T-cell (primary cell): ENCODE measurements at regions not wholly inside any gene's neighbourhood (a gene's known extent, or its start where the extent isn't known, plus 50 kb on each side); places are given as distances from the start of the nearest gene placed in this dataset.

Source experiments
- ATAC-seq, 4 experiments: fragments of 200-7000 bp in 3 of 4; fragments of 150-1000 bp in 1 of 4; cut with Tn5 transposase; replicated peaks in 1 of 4; 1 replicate in 3 of 4; 2 replicates in 1 of 4; pipeline ENCODE4 v1.10.0; 2021; ENCODE audit warnings: moderate library complexity in 3 of 4, mild to moderate bottlenecking in 2 of 4, moderate number of reproducible peaks in 1 of 4
- CTCF ChIA-PET, 2 donors: fragments of 300-600 bp; sonication (Branson Sonifier 250); formaldehyde crosslinking; loops; one replicate each; lab custom pipeline; 2022; ENCODE audit warnings: antibody characterized with exemption in 2 of 2; lab: Charles Lee
- POLR2A ChIA-PET, 2 donors: fragments of 300-600 bp; sonication (Branson Sonifier 250); formaldehyde crosslinking; loops; one replicate each; lab custom pipeline; 2022; ENCODE audit warnings: antibody characterized with exemption in 2 of 2; lab: Charles Lee
- DNase-seq, 35 experiments: peaks; one replicate each; pipeline versions ENCODE4 v3.0.0 to v3.0.0-alpha.2; 2013 to 2023
- H3K27ac ChIP-seq: one replicate; pipeline ENCODE4 v1.5.1; 2013; ENCODE audit warnings: low read length
- H3K27me3 ChIP-seq, 2 experiments: replicated peaks in 1 of 2; 1 replicate in 1 of 2; 2 replicates in 1 of 2; pipeline versions ENCODE4 v1.6.1 to v1.7.0; 2013; ENCODE audit warnings: low read length in 1 of 2, mixed read lengths in 1 of 2; ENCODE audit not compliant: control insufficient read depth in 2 of 2, insufficient read depth in 2 of 2; ENCODE audit errors: extremely low read depth in 1 of 2
- H3K36me3 ChIP-seq, 2 donors: 1 replicate in 1 of 2; 2 replicates in 1 of 2; pipeline versions ENCODE4 v1.6.1 to v1.7.0; 2013; ENCODE audit warnings: low read length in 1 of 2; ENCODE audit not compliant: control insufficient read depth in 2 of 2, insufficient read depth in 1 of 2; ENCODE audit errors: extremely low read depth in 1 of 2
- H3K4me1 ChIP-seq, 2 experiments: 1 replicate in 1 of 2; 2 replicates in 1 of 2; pipeline versions ENCODE4 v1.6.1 to v1.7.0; 2013; ENCODE audit warnings: low read length in 2 of 2, mixed read lengths in 1 of 2; ENCODE audit not compliant: insufficient read depth in 2 of 2, control insufficient read depth in 1 of 2; ENCODE audit errors: extremely low read depth in 1 of 2
- H3K4me3 ChIP-seq, 2 donors: 1 replicate in 1 of 2; 2 replicates in 1 of 2; pipeline versions ENCODE4 v1.5.1 to v1.7.0; 2013; ENCODE audit warnings: mild to moderate bottlenecking in 2 of 2, low read length in 1 of 2, moderate library complexity in 1 of 2; ENCODE audit not compliant: control insufficient read depth in 1 of 2; ENCODE audit errors: extremely low read depth in 1 of 2
- H3K9me3 ChIP-seq: 2 replicates; pipeline ENCODE4 v1.7.0; 2013
- H3K27ac Mint-ChIP-seq, 2 donors: one replicate each; pipeline ENCODE4 v1.8.0; 2020 to 2021; ENCODE audit warnings: mild to moderate bottlenecking in 2 of 2, mixed read lengths in 2 of 2
- H3K27me3 Mint-ChIP-seq, 2 donors: one replicate each; pipeline ENCODE4 v1.8.0; 2021 to 2022; ENCODE audit warnings: mixed read lengths in 2 of 2
- H3K36me3 Mint-ChIP-seq: one replicate; pipeline ENCODE4 v1.8.0; 2021; ENCODE audit warnings: mixed read lengths
- H3K4me1 Mint-ChIP-seq, 3 donors: one replicate each; pipeline ENCODE4 v1.8.0; 2020 to 2022; ENCODE audit warnings: mixed read lengths in 3 of 3, mild to moderate bottlenecking in 1 of 3
- H3K4me3 Mint-ChIP-seq, 3 donors: one replicate each; pipeline ENCODE4 v1.8.0; 2020 to 2022; ENCODE audit warnings: mild to moderate bottlenecking in 3 of 3, mixed read lengths in 3 of 3, moderate library complexity in 3 of 3
- H3K9me3 Mint-ChIP-seq, 3 donors: one replicate each; pipeline ENCODE4 v1.8.0; 2020 to 2022; ENCODE audit warnings: mixed read lengths in 3 of 3
- WGBS: methylation state at CpG from one replicate; pipeline ENCODE4 v1.1.5; 2013; ENCODE audit warnings: missing lambda C conversion rate; ENCODE audit not compliant: insufficient coverage; 5-methylcytosine and 5-hydroxymethylcytosine counted together

DNA sequence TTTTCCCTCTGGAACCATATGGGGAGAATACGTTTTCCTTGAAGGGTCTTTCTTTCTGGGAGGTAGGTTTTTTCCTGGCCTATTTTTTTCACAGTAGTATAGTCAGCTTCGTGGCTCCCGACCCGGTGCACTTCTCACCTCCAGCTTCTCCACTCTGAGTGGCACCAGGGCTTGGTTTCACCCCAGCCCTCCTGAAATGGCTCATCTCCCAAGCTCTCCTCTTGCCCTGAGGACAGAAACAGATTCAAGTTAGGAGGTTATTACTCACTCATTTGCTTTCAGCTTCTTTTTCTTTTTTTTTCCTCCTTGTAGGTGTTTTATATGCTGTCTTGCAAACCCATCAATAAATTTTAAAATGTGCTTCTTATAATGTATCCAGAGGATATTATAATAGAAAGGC, 199.3 kb downstream of the RFC3 start:
- CTCF ChIA-PET: no interaction called here
- WGBS: 80% methylated on average over 2 of the region's 4 CpGs

DNA sequence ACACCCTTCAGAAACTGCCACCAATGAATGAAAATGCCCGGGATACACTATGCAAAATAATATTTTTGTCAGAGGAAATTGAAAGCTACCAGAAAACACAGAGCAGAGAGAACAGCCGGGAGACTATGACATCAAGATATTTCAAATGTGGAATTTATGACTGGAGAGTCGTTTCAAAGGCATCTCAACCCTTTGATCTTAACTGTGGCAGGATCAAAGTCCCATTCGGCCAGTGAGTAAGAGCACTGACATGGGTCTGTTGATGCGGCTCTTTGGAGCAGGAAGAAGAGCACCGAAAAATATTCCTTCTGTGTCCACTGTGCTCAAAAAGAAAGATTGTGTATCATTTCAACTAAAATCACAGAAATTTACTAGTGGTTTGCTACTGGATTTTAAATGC, 201.9 kb downstream of the RFC3 start:
- ChIA-PET POLR2A (no interaction called here), CTCF (no interaction called here)
- Histone ChIP-seq H3K36me3 (no peaks in the 10 kb centered on the region), H3K9me3 (no peaks in the 10 kb centered on the region), H3K27me3 (no peaks in the 10 kb centered on the region), H3K4me3 (no peak overlapping the region), H3K27ac (no peak overlapping the region), H3K4me1 (no peaks in the 10 kb centered on the region)
- no peak overlapping the region for H3K4me3 Mint-ChIP-seq
- H3K9me3 Mint-ChIP-seq: peaks cover 4 to 15% (median 14%) of the 10 kb centered on the region in 3 donors
- DNase-seq (no peak), ATAC-seq (no peak)
- no peaks in the 10 kb centered on the region for H3K36me3 Mint-ChIP-seq
- H3K27ac Mint-ChIP-seq: no peak overlapping the region
- H3K27me3 Mint-ChIP-seq: no peaks in the 10 kb centered on the region
- 28% methylated on average over 3 of the region's 6 CpGs for WGBS
- H3K4me1 Mint-ChIP-seq: no peaks in the 10 kb centered on the region

More for the DNA sequence above, 199.3 kb downstream of the RFC3 start:
- Histone ChIP-seq H3K27me3 (no peaks in the 10 kb centered on the region), H3K27ac (no peak overlapping the region), H3K9me3 (no peaks in the 10 kb centered on the region), H3K4me3 (no peak overlapping the region), H3K36me3 (no peaks in the 10 kb centered on the region), H3K4me1 (no peaks in the 10 kb centered on the region)
- POLR2A ChIA-PET: no interaction called here
- Mint-ChIP-seq H3K9me3 (peaks cover 4 to 14% (median 14%) of the 10 kb centered on the region in 3 donors), H3K27me3 (peaks cover 3 to 5% of the 10 kb centered on the region in 2 donors), H3K27ac (no peak overlapping the region), H3K36me3 (no peaks in the 10 kb centered on the region), H3K4me3 (no peak overlapping the region), H3K4me1 (no peaks in the 10 kb centered on the region)
- ATAC-seq: no peak
- DNase-seq: no peak

GRCh38 chr13:34020388-34020787, 202.4 kb downstream of the RFC3 start:
- Histone ChIP-seq H3K36me3 (no peaks in the 10 kb centered on the region), H3K27me3 (no peaks in the 10 kb centered on the region), H3K4me1 (no peaks in the 10 kb centered on the region), H3K9me3 (no peaks in the 10 kb centered on the region), H3K4me3 (no peak overlapping the region), H3K27ac (no peak overlapping the region)
- POLR2A ChIA-PET: no interaction called here
- no peaks in the 10 kb centered on the region for H3K4me1 Mint-ChIP-seq
- ATAC-seq: no peak
- no peak overlapping the region for H3K27ac Mint-ChIP-seq
- H3K4me3 Mint-ChIP-seq: no peak overlapping the region
- H3K27me3 Mint-ChIP-seq: no peaks in the 10 kb centered on the region
- peaks cover 4 to 15% (median 14%) of the 10 kb centered on the region in 3 donors for H3K9me3 Mint-ChIP-seq
- no peak for DNase-seq
- CTCF ChIA-PET: interaction anchor here in 1 of 2 donors (0.7 kb wide), 1 partner anchor 9 kb away, joined by 3 read pairs; no protein-coding TSS in a partner anchor
- no peaks in the 10 kb centered on the region for H3K36me3 Mint-ChIP-seq
- WGBS: 75% methylated on average over 2 of the region's 3 CpGs

DNA sequence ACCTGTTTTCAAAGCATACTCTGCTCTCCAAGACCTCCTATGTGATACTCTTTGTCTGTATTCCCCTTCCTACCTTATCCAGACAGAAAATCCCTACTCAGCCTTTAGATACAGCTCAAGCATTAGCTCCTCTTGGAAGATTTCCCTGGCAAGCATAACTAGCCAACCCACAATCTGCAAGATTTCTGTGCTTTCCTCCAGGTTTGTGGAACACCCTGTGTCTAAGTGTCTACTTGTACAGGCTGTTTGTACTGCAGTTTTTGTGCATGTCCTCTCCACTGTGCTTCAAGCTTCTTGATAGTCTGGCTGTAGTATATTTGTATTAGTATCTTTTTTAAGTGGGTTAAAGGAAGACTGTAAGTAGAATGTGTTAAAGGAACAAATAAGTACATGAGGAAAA, 203.7 kb downstream of the RFC3 start:
- no peaks in the 10 kb centered on the region for H3K9me3 ChIP-seq
- Mint-ChIP-seq H3K4me1 (no peaks in the 10 kb centered on the region), H3K4me3 (no peak overlapping the region), H3K36me3 (no peaks in the 10 kb centered on the region), H3K27me3 (no peaks in the 10 kb centered on the region), H3K9me3 (peaks cover 10 to 21% (median 18%) of the 10 kb centered on the region in 3 donors), H3K27ac (no peak overlapping the region)
- H3K27ac ChIP-seq: no peak overlapping the region
- no peaks in the 10 kb centered on the region for H3K4me1 ChIP-seq
- no peak overlapping the region for H3K4me3 ChIP-seq
- ATAC-seq: no peak
- CTCF ChIA-PET: no interaction called here
- no peaks in the 10 kb centered on the region for H3K27me3 ChIP-seq
- POLR2A ChIA-PET: interaction anchor here in 1 of 2 donors (0.6 kb wide), 1 partner anchor 925 kb away, joined by 3 read pairs; no protein-coding TSS in a partner anchor
- DNase-seq: no peak
- H3K36me3 ChIP-seq: no peaks in the 10 kb centered on the region

GRCh38 chr13:34025746-34026145, 207.8 kb downstream of the RFC3 start:
- Mint-ChIP-seq H3K9me3 (peaks cover 20 to 32% (median 22%) of the 10 kb centered on the region in 3 donors), H3K27me3 (no peaks in the 10 kb centered on the region), H3K4me1 (no peaks in the 10 kb centered on the region), H3K36me3 (no peaks in the 10 kb centered on the region), H3K27ac (no peak overlapping the region), H3K4me3 (no peak overlapping the region)
- no peaks in the 10 kb centered on the region for H3K36me3 ChIP-seq
- no peak overlapping the region for H3K4me3 ChIP-seq
- no peaks in the 10 kb centered on the region for H3K27me3 ChIP-seq
- no peaks in the 10 kb centered on the region for H3K4me1 ChIP-seq
- ChIA-PET CTCF (no interaction called here), POLR2A (no interaction called here)
- no peak for ATAC-seq
- DNase-seq: no peak
- WGBS: 40% methylated on average over 1 of the region's 1 CpG
- H3K27ac ChIP-seq: no peak overlapping the region
- no peaks in the 10 kb centered on the region for H3K9me3 ChIP-seq

GRCh38 chr13:34026308-34026707, 208.4 kb downstream of the RFC3 start:
- ATAC-seq: no peak

More at GRCh38 chr13:34026308-34026707, 208.4 kb downstream of the RFC3 start:
- H3K4me1 ChIP-seq: no peaks in the 10 kb centered on the region
- Mint-ChIP-seq H3K36me3 (no peaks in the 10 kb centered on the region), H3K9me3 (peaks cover 19 to 27% (median 22%) of the 10 kb centered on the region in 3 donors), H3K27me3 (no peaks in the 10 kb centered on the region), H3K4me3 (no peak overlapping the region), H3K27ac (no peak overlapping the region), H3K4me1 (no peaks in the 10 kb centered on the region)
- no peaks in the 10 kb centered on the region for H3K9me3 ChIP-seq
- ChIA-PET CTCF (no interaction called here), POLR2A (no interaction called here)
- no peaks in the 10 kb centered on the region for H3K27me3 ChIP-seq
- no peak overlapping the region for H3K27ac ChIP-seq
- H3K4me3 ChIP-seq: no peak overlapping the region
- DNase-seq: no peak
- no peaks in the 10 kb centered on the region for H3K36me3 ChIP-seq
